ENCODE measurements at regions not wholly inside any gene's neighbourhood (a gene's known extent, or its start where the extent isn't known, plus 50 kb on each side); places are given as distances from the start of the nearest gene placed in this dataset.
"Not testable (repeated sequence)": the region's sequence is repeated elsewhere in the genome, so short reads cannot be mapped to it uniquely, and the experiment has no call there.

DNA sequence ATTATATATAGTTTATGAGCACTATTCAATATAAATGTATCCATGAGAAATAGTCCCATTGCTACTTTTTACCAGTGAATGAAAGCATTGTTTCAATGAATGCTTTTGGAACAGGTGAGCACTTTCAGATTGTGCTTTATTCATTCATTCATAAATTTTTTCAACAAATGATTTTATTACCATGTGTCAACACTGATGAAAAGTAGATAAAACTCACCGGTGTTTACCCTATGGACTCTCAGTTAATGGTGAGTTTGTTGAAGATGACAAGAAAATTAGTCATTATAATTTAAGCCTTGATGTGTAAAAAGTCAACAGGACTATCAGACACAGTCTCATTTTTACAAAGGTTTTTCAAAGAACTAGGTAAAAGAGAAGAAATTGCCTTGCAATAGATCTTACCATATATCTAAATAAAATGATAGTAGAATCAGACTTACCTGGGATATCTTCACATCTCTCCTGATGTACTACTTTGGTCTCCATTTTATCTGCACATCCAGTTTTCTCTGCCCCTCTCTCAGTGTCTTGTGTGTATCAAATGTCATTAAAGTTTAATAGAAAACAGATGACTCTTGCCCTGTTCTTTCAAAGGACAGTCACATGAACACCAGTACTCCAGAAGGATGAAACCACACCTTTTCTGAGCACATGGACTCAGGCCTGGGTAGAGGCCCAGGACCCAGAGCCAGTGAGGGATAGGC, 325.3 kb upstream of the RND3 start:
- no peak for DNase-seq

DNA sequence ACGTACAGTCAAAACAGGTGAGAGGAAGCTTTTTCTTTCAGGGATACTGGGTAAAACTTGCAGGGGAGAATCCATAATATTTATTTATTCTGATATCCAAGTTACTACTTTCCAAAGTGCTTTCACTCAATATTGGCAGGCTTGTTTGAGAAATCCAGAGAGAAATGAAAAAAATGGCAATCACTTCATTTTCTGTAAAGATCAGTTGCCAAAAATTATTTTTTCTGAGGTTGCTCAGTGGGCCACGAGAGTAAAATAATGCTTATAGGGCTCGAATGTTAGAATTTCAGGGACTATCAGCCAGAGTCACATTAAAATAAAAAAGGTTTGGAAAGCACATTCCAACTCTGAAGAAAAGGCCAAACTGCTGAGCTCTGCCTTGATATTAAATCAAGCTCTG, 324.6 kb upstream of the RND3 start:
- no peak for DNase-seq

DNA sequence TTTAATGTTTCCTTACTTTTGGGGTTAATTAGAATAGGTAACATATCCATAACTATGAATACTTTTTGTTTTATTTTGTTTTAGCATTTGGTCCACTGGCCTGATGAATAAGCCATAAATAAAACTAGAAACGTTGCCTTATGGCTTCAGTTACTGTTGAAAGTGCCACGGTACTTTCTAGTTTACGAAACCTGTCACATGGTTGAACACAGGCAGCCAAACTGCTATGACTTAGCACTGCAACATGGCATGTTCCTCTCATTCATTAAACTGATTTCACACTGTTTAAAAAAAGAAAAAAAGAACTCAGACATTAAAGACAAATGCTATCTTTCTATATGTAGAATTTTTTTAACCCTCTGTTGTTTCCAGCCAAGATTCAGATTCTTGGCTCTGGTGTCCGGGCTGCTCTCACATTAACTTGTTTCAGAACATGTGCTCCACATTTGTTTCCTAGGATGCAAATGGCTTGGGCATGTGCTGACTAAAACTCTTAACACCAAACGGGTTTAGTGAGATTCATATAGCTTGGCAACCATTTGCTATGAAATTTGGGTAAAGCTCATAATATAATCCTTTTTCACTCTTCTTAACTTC, 323.9 kb upstream of the RND3 start:
- no peak for DNase-seq

DNA sequence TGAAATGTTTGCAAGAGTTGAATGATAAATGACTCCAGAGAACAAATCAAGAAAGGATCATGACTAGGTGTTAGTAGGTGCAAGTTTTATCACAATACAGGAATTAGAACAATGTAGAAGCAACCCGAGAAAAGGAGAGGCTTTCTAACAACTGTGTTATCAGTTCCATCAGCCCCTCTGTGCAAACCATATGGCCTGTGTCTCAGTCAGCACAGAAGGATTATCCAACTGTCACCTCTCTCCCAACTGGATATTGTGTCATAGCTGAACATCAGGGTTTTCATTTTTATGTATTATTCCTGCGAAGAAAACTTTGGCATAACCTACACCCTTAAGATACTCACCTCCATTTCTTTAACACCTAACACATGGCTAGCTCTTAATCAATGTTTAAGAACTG, 321.6 kb upstream of the RND3 start:
- no peak for DNase-seq

DNA sequence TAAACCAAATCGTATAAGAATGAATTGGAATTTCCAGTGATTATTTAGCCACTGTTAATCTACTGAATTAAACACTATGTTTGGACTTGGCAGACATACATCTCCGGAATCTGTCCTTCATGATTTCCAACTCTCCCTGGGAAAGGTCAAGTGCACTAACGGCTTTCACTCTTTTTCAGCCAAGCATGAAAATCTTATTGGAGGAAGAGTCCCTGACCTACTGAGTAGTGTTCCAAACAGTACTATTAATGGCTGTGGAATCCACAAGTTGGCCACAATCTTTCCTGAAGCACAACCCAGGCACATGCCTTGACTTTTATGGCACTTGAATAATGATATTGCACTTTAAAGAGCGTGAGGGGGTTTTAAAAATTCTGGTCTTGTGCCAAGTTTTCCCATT, 318.9 kb upstream of the RND3 start:
- no peak for DNase-seq

DNA sequence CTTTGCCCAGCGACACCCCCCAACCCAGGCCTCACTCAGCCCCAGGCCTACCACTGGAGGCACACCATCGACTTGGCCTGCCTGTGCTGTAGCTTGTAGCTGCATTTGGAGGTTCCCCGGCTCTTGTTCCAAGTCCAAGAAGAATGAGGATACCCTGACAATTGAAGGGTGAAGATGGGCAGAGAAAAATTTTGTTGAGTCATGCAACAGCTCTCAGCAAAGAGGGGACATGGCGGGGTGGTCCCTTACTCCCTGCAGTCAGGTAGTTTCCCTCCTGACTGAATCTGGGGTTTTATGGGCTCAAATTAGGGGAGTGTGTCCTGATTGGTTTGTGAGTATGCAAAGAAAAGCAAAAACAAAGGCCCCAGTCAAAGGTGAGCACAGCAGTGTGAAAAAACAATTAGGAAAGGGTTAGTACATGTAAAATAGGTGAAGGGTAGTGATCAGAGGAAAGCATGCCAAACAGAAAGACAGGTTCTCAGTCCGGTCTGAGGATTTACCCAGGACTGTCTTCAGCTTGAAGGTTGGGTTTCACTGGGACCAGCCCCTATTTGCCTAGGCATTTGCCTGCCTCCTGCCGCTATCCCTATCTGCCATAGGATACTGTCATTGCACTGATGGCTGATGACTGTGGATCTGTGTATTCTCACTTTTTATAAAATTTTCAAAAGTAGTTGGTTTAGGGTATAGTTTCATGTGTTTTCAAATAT, 316.4 kb upstream of the RND3 start:
- no peak for DNase-seq

DNA sequence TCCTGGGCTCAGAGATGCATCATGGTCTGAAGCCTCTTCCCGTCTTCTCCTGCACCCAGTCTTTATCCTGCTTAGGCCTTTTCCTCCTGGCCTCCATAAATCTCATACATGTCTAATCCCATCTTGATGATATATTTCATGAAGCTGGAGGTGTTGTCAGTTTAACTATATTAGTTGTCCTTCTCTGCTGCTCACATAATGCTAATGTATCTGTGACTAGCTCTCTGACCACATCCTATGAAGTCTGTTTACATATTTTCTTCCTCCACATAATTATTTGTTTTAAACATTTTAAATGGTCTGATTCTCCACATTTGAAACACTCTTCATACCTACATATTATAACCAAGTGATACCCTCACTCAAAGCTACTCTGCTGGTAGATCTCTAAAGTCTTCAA, 315.2 kb upstream of the RND3 start:
- no peak for DNase-seq

DNA sequence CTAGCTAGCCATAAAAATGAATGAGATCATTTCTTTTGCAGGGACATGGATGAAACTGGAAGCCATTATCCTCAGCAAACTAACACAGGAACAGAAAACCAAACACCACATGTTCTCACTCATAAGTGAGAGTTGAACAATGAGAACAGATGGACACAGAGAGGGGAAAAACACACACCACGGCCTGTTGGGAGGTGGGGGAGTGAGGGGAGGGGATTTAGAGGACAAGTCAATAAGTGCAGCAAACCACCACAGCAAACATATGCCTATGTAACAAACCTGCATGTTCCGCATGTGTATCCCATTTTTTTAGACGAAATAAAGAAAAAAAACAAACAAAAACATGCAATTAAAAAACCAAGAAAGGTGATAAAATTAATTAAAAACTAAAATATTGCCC, 308.8 kb upstream of the RND3 start:
- not testable (repeated sequence) for DNase-seq

DNA sequence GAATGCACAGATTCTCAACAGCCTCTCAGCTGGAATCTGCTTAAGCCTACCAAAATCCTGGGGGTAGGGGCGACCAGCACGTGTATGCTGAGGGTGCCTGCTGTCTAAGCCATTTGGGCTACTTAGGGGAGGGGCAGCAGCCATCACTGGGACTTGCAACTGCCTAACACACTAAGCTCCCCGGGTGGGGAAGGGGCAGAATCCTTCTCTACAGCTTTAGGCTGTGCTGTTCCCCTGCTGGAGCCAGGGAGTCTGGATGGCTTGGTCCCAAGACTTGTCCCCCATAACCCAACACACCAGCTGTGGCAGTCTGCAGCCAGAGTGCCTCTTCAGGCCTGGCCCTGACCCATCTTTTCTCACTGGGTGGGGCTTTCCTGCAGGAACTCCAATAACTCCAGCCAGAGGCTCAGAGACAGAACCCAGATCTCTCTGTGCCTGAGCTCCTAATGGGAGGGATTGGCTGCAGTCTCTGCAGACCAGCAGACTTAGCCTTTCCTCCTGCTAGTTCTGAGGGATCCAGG, 305.4 kb upstream of the RND3 start:
- no peak for DNase-seq

DNA sequence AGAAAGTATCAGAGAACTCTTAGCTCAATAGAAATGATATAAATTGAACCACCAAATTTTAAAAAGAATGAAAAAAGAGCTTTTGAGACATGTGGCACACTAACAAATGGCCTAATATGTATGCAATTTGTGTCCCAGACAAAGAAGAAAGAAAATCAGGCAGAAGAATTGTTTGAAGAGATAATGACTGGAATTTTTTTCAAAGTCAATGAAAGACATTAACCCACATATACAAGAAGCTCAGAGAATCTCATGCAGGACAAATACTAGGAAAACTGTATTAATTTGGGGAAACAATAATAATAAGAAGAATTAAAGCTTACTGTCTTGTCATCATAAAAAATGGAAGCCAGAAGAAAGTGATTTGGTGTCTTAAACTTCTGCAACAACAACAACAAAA, 304.1 kb upstream of the RND3 start:
- no peak for DNase-seq

DNA sequence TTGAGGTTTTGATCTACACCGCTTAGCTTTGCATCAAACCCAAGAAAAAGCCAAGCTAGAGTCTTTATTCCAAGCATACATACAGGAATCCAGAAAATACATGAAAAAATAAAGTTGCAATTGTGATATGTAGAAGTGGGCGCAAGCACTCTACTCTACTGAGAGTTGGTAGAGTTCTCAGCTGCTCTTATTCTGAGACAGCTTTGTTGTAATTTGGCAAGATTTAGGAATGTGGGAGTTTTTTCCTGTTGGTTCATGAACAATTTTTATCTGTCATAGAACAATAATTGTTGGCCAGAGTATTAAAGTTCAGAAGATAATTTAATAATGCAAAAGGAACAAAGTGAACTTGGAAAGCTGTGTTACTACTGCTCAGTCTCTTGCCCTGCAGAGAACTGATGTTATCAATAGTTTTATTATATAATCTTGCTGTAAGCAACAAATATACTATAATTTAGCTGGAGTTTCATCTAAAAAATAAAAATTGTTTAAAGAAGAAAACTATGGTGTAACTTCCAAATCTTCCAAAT, 302.0 kb upstream of the RND3 start:
- DNase-seq: no peak

DNA sequence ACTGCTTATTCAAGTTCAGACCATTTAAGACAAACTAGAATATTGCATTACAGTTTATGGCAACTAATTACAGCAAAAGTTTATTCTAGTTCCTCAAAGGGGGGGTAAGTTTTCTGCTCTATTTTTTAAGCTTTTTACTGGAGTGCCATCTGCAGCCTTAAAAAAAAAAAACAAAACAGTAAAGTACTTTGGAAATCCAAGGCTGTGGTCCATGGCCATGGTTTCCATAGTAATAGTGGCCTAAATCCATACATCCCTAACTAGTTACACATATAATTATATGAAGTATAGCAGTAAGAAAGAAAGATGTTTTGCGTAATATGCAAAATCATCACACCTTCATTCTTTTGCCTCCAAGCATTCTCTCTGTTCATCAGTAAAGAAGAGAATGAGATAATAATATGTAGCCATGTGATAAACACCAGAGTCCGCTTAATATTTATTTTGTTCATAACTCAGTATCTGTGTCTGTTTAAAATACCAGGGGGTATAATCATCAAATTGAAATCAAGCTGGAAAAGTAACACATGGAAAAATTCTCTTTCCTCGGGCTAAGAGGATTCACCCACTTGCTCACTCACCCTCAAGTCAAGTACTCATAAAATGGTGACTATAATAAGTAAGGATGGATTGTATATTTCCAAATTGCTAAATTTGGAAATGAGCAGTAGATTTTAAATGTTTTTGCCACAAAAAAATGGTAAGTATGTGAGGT, 301.1 kb upstream of the RND3 start:
- no peak for DNase-seq

DNA sequence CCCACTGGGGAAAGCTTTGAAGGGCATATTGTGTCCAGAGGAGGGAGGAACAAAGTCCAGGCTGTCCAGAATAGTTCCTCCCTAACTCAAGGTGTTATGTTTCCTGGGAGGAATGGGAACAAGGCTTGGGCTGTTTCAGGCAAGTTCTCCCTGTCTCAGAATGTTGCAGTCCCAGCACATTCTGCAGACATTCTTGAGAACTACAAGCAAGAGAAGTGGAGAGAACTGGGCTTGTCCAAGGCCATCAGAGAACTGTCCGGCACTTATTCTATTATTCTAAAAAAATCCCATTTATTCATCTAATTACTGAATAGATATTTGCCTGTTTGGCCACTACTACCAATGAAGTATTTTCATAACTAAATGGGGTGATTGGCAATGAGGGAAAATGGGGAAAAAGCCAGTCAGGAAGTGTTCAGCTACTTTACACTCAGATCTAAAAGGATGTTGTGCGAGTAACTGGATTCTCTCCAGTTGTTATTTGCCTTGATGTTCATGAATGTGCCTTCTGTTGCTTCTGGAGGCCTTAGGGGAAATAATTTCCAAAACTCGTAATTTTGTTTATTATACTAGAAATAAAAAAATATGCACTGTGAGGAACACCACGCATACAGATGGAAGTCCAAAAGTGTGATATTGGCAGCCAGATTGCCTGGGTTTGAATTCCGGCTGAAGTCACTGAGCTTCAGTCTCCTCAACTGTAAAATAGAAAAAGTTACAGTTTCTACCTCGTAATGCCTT, 300.1 kb upstream of the RND3 start:
- no peak for DNase-seq

DNA sequence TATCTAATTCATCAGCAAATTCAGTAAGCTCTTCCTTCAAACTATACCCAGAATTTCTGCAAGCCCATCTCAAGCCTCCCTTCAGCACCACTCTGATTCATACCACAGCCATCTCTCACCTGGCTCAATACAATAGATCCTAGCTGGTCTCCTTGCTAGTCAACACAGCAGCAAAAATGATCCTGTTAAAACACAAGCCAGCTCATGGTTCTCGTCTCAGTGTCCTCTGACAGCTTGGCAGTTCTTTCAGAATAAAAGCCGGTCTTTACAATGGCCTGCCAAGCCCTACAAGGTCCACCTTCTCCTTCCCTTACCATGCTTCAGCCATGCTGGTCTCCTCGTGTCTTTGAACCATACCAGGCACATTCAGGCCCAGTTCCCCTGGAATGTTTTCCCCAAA, 296.9 kb upstream of the RND3 start:
- DNase-seq: no peak

DNA sequence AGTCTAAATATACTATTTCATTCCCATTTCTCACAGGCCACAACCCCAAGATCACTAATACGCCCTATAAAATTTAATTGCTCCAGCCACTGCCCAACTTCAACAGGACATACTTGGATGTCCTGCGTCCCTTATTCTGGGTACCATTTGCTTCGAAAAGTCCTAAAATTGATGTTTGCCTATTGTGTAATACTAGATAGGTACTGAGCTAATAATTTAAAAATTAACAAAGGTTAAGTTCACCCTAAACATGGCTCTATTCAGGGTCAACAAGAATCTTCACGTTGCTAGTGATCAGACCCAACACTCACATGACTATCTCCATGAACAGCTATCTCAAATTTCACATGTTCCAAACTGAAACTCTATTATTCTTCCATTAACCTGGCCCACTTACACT, 296.4 kb upstream of the RND3 start:
- no peak for DNase-seq

DNA sequence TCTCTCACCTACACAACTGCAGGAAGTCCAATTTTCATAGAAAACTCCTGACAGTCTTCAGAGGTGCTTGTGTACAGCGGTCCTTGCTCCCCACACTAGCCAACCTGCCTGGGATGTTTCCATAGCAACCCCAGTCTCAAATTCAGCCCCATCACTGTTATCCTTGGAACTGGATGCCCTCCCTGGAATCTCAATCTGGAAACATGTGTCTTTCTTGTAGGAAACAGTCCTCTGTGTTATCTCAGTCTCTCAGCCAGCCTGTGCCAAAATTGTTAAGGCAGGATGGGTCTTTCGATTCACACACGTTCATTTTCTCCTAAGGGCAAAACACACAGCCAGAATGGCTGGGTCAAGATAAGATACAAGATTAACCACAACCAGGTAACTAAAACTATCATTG, 295.5 kb upstream of the RND3 start:
- DNase-seq: no peak

DNA sequence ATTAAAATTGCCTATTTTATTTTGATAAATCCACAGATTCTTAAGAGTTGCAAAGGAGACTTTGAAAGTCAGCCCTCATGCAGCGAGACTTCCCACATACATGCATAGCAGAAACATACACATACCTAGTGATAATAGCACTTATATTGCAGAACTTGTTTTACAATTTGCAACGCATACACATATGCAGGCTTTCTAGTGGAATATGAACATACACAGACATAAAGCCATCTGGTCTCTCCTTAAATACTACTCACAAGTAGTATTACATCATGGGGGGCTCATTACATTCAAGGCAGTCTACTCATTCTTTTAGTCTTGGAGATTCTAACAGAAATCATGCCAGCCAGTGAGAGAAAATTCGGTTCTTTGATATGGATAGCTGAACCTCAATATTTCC, 295.1 kb upstream of the RND3 start:
- DNase-seq: no peak

DNA sequence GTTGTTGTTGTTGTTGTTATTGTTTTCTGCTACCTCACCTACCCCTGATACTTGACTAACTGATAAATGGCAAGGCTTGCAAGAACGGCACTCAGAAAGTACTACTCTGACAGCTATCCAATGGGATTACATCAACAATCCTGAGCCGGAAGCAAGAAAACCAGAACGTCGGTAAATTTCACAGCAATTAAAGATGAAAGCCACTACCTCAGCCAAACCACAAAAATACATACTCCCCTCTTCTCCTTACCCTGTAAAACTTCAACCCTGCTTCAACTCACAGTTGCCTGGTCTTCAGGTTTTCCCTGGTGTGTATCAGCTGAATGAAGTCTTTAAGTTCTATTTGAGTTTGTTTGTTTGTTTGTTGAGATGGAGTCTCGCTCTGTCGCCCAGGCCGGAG, 293.7 kb upstream of the RND3 start:
- DNase-seq: no peak

DNA sequence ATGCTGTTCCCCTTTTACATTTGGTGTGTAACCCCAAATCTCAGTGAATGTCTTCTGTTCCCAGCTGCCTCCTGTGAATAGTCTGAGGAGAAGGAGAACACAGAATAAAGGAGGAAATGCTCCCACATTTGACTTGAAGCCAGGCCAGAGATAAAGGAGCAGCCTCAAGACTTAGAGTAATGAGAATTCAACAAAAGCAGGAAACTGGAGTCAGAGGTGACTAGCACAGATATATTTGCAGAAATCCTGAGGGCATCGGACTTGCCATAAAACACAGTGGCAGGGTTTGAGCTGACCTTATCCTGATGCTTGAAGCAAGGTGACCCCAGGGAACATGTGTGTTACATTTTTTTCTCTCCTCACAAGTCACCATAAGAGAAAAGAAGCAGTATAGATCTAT, 291.4 kb upstream of the RND3 start:
- no peak for DNase-seq

DNA sequence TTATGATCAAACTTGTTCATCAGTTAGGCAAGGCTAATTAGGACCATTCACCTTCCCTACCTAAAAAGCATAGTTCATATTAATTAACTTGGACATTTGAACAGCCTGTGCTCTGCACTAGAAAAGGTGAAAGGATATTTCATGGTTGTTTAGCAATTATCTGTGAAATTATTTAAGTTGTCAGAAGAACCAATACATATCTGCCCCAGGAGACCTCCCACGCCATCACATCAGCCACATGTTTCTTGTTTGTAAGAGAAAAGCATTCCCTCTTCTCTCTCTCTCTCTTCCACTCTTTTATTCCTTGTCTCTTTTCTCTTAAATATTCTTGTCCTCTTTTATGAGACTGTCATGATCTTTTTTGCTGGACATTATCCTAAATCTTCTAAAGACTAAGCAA, 282.0 kb upstream of the RND3 start:
- DNase-seq: no peak

DNA sequence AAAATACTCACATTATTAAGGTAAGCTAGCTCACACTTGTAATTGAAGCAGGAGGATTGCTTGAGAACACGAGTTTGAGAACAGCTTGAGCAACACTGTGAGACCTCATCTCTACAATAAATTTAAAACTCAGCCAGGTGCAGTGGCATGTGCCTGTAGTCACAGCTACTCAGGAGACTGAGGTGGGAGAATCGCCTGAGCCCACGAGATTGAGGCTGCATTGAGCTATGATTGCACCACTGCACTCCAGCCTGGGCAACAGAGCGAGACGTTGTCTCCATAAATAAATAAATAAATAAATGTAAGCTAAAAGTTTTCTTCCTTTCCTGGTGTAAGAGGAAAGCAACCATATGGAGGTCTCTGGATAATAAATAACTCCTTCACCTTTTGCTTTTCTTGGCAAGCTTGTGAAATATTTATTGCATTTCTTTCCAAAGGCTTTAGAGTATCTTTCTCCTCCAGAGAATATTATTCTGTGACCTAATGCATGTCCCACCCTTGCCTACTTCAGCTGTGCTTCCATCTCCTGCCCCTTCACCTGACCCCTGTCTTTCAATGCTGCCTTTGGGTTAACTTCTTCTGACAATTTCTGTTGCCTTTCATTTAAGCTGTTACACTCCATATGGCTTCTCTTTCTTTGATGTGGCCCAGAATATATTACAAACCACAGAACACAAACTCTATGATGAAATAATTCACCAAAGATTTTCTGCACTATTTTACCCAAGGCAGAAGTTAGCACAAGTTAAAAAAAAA, 280.7 kb upstream of the RND3 start:
- DNase-seq: no peak

DNA sequence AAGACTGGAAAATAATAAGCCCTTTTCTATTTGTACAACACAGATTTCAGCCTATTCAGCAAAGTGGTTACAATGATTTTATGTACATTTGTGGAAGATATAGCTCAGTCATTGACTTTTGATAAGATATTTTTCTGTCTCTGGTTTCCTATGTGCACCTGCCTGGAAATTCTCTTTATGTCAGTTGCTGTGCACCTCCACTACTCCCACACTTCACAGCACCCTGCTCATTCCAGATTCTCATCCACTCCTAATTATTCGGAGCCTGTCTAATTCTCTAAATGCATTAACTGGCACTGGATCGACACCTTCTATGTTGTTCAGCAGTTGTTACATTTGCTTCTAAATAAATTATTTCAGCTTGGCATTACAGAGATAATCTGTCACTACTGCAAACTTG, 275.1 kb upstream of the RND3 start:
- no peak for DNase-seq

All from T1000 (cell line).